HCT116 (cell line): ENCODE measurements at regions not wholly inside any gene's neighbourhood (a gene's known extent, or its start where the extent isn't known, plus 50 kb on each side); places are given as distances from the start of the nearest gene placed in this dataset.

Source experiments
- ATAC-seq: fragments of 200-7000 bp; cut with Tn5 transposase; 2 replicates; pipeline ENCODE4 v1.9.1; 2020; ENCODE audit warnings: mild to moderate bottlenecking, moderate library complexity
- BruUV-seq: library from RNA; stranded (reverse); fragments of 400-500 nt; replicated peaks from 2 replicates; lab custom pipeline; 2021; lab: Mats Ljungman, UMichigan
- CTCF ChIA-PET: fragments of 300-600 bp; sonication (Branson Sonifier 250); formaldehyde crosslinking; loops from one replicate; lab custom pipeline; 2021; ENCODE audit warnings: antibody characterized with exemption; lab: Charles Lee
- POLR2A ChIA-PET: fragments of 300-600, 350-600 bp; sonication (Branson Sonifier 250); formaldehyde crosslinking; loops from one replicate; lab custom pipeline; 2021; ENCODE audit warnings: antibody characterized with exemption; lab: Charles Lee
- RAD21 ChIA-PET, 2 experiments: fragments of 300-600 bp; sonication (Branson Sonifier 250); formaldehyde crosslinking; loops; one replicate each; lab custom pipeline; 2023; ENCODE audit warnings: low total read pairs in 2 of 2; ENCODE audit not compliant: uncharacterized antibody in 2 of 2, unreplicated experiment in 2 of 2, low non-redundant PET in 1 of 2; lab: Charles Lee
- DNase-seq: peaks from one replicate; pipeline ENCODE4 v3.0.0-alpha.2; 2010; ENCODE audit warnings: low read depth, low spot score
- H2AFZ ChIP-seq: fragments of 200-600 bp; shearing (Covaris generic), sonication (generic); 2 replicates; pipeline ENCODE4 v1.6.1; 2017; ENCODE audit warnings: low read depth, mixed run types, mixed read lengths, antibody characterized with exemption, low read length; ENCODE audit not compliant: poor library complexity, severe bottlenecking
- H3K27ac ChIP-seq: 2 replicates; pipeline ENCODE4 v1.5.1; 2012; ENCODE audit warnings: low read depth, low read length
- H3K27me3 ChIP-seq: fragments of 200-600 bp; sonication (generic); 2 replicates; pipeline ENCODE4 v1.6.1; 2016; ENCODE audit warnings: mixed run types, low read length, mixed read lengths; ENCODE audit not compliant: insufficient read depth
- H3K36me3 ChIP-seq, 2 experiments: fragments of 200-500 bp in 1 of 2; fragments of 200-600 bp in 1 of 2; sonication (Bioruptor generic) in 1 of 2; sonication (generic) in 1 of 2; 2 replicates each; pipeline versions ENCODE4 v1.5.1 to v1.6.1; 2014 to 2016; ENCODE audit warnings: low read length in 2 of 2, inconsistent platforms in 1 of 2, mixed read lengths in 1 of 2, mixed run types in 1 of 2; ENCODE audit not compliant: insufficient read depth in 2 of 2, control insufficient read depth in 1 of 2
- H3K4me1 ChIP-seq, 2 experiments: fragments of 200-600 bp in 1 of 2; sonication (generic) in 1 of 2; 2 replicates each; pipeline versions ENCODE4 v1.5.1 to v1.6.1; 2012 to 2017; ENCODE audit warnings: low read length in 2 of 2, inconsistent platforms in 1 of 2, mild to moderate bottlenecking in 1 of 2, mixed read lengths in 1 of 2, mixed run types in 1 of 2, moderate library complexity in 1 of 2; ENCODE audit not compliant: insufficient read depth in 2 of 2, control insufficient read depth in 1 of 2
- H3K4me2 ChIP-seq: fragments of 200-600 bp; sonication (generic); 2 replicates; pipeline ENCODE4 v1.6.1; 2017; ENCODE audit warnings: mixed run types, low read length, mixed read lengths
- H3K4me3 ChIP-seq, 2 experiments: fragments of 200-600 bp in 1 of 2; sonication (generic) in 1 of 2; replicated peaks in 1 of 2; 2 replicates each; pipeline ENCODE4 v1.5.1; 2011 to 2016; ENCODE audit warnings: low read length in 2 of 2, control low read depth in 1 of 2, low read depth in 1 of 2, mild to moderate bottlenecking in 1 of 2, mixed read lengths in 1 of 2, mixed run types in 1 of 2
- H3K79me2 ChIP-seq: fragments of 200-600 bp; sonication (generic); 2 replicates; pipeline ENCODE4 v1.6.1; 2017; ENCODE audit warnings: mild to moderate bottlenecking, mixed run types, low read length, moderate library complexity, mixed read lengths; ENCODE audit not compliant: insufficient read depth
- H3K9ac ChIP-seq: fragments of 200-600 bp; sonication (generic); 2 replicates; pipeline ENCODE4 v1.6.1; 2016; ENCODE audit warnings: low read length, mixed read lengths
- H3K9me2 ChIP-seq: fragments of 200-600 bp; sonication (generic), shearing (Covaris generic); 2 replicates; pipeline ENCODE4 v1.6.1; 2017; ENCODE audit warnings: mixed run types, mild to moderate bottlenecking, moderate library complexity; ENCODE audit not compliant: insufficient read depth
- H3K9me3 ChIP-seq, 2 experiments: fragments of 200-500 bp in 1 of 2; fragments of 200-600 bp in 1 of 2; sonication (Bioruptor generic) in 1 of 2; sonication (generic) in 1 of 2; 2 replicates each; pipeline ENCODE4 v1.6.1; 2014 to 2017; ENCODE audit warnings: low read length in 2 of 2, mixed read lengths in 2 of 2, inconsistent platforms in 1 of 2, low read depth in 1 of 2, mild to moderate bottlenecking in 1 of 2, mixed run types in 1 of 2, moderate library complexity in 1 of 2; ENCODE audit not compliant: control insufficient read depth in 1 of 2, insufficient read depth in 1 of 2
- H4K20me1 ChIP-seq: fragments of 200-600 bp; sonication (generic), shearing (Covaris generic); 2 replicates; pipeline ENCODE4 v1.6.1; 2017; ENCODE audit warnings: mixed run types, mild to moderate bottlenecking, moderate library complexity; ENCODE audit not compliant: insufficient read depth
- CBX3 ChIP-seq: IDR thresholded peaks from 2 replicates; pipeline ENCODE4 v1.6.1; 2012; ENCODE audit warnings: low read depth
- CEBPB ChIP-seq: IDR thresholded peaks from 2 replicates; pipeline ENCODE4 v1.6.1; 2012; ENCODE audit warnings: low read depth
- ELF1 ChIP-seq: IDR thresholded peaks from 2 replicates; pipeline ENCODE4 v1.6.1; 2012; ENCODE audit warnings: low read depth, borderline replicate concordance
- EZH2 ChIP-seq: fragments of 200-600 bp; sonication (generic); IDR thresholded peaks from 2 replicates; pipeline ENCODE4 v1.6.1; 2017; ENCODE audit warnings: antibody characterized with exemption, mixed run types
- EZH2phosphoT487 ChIP-seq: fragments of 200-600 bp; IDR thresholded peaks from 2 replicates; pipeline ENCODE4 v1.6.1; 2018; ENCODE audit warnings: antibody characterized with exemption, borderline replicate concordance
- FOSL1 ChIP-seq: IDR thresholded peaks from 2 replicates; pipeline ENCODE4 v1.6.1; 2012; ENCODE audit warnings: low read depth
- JUND ChIP-seq: IDR thresholded peaks from 2 replicates; pipeline ENCODE4 v1.6.1; 2012
- POLR2A ChIP-seq: IDR thresholded peaks from 2 replicates; pipeline ENCODE4 v1.7.0; 2011; ENCODE audit warnings: borderline replicate concordance; ENCODE audit not compliant: insufficient read depth, insufficient read length; ENCODE audit errors: extremely low read depth
- POLR2AphosphoS5 ChIP-seq: IDR thresholded peaks from 2 replicates; pipeline ENCODE4 v1.6.1; 2011; ENCODE audit warnings: mild to moderate bottlenecking, low read depth, low read length, moderate library complexity
- RAD21 ChIP-seq: IDR thresholded peaks from 2 replicates; pipeline ENCODE4 v1.6.1; 2012; ENCODE audit warnings: low read depth, mild to moderate bottlenecking
- SIN3A ChIP-seq: IDR thresholded peaks from 2 replicates; pipeline ENCODE4 v1.6.1; 2012; ENCODE audit warnings: low read depth
- SRF ChIP-seq: IDR thresholded peaks from 2 replicates; pipeline ENCODE4 v1.6.1; 2012; ENCODE audit warnings: low read depth
- TCF7L2 ChIP-seq: IDR thresholded peaks from 2 replicates; pipeline ENCODE4 v1.7.0; 2011; ENCODE audit warnings: borderline replicate concordance, inconsistent platforms; ENCODE audit not compliant: insufficient read depth, insufficient read length; ENCODE audit errors: extremely low read depth
- YY1 ChIP-seq: IDR thresholded peaks from 2 replicates; pipeline ENCODE4 v1.6.1; 2011; ENCODE audit warnings: low read length, low read depth, moderate library complexity, mild to moderate bottlenecking; ENCODE audit not compliant: insufficient replicate concordance; ENCODE audit errors: extremely low read depth
- ZFX ChIP-seq: fragments of 450-650 bp; IDR thresholded peaks from 2 replicates; pipeline ENCODE4 v1.6.1; 2017
- ZNF274 ChIP-seq: fragments of 200-500 bp; sonication (Bioruptor generic); IDR thresholded peaks from 2 replicates; pipeline ENCODE4 v1.6.1; 2014; ENCODE audit warnings: mild to moderate bottlenecking, low read depth, low read length, inconsistent platforms
- intact Hi-C: fragments of 100-400 bp; cut with micrococcal nuclease; formaldehyde crosslinking; loops from 2 replicates; pipeline ENCODE4 v1.10.0; 2022
- TF ChIP-seq, protein P1 (sequence below): IDR thresholded peaks from 2 replicates; pipeline ENCODE4 v1.6.1; 2012; ENCODE audit warnings: low read depth
- TF ChIP-seq, protein P2 (sequence below): IDR thresholded peaks from 2 replicates; pipeline ENCODE4 v1.6.1; 2011; ENCODE audit warnings: mild to moderate bottlenecking, low read length, moderate library complexity; ENCODE audit not compliant: insufficient replicate concordance; ENCODE audit errors: extremely low read depth
- TF ChIP-seq, protein P3 (sequence below), 3 experiments: fragments of 200-600 bp in 1 of 3; sonication (generic) in 1 of 3; IDR thresholded peaks in 2 of 3; conservative IDR thresholded peaks in 1 of 3; 2 replicates each; pipeline ENCODE4 v1.5.1; 2012 to 2017; ENCODE audit warnings: low read depth in 2 of 3, low read length in 2 of 3, antibody characterized with exemption in 1 of 3, borderline replicate concordance in 1 of 3, control low read depth in 1 of 3, mild to moderate bottlenecking in 1 of 3, mixed read lengths in 1 of 3, mixed run types in 1 of 3, moderate library complexity in 1 of 3; ENCODE audit not compliant: insufficient read depth in 1 of 3
- TF ChIP-seq, protein P4 (sequence below): IDR thresholded peaks from 2 replicates; pipeline ENCODE4 v1.6.1; 2012

DNA sequence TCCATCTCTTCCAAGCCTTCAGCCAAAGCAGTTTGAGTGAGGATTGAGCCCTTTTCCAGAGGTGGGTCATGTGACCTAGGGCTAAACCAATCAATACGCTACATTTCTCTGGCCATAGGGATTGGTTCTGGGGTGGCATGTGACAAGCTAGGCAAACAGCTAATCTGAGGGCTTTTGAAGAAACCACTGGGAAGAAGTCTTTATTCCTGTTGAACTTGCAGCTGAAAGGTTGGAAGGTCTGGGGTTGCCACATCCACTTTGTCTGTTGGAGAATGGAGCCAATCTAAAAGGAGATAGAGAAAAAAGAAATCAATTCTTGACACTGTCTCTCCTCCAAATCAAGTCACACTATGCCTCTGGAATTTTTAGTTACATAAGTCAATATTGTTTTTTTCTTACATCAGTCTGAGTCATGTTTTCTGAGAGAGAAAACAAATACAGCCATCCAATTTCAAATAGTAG lies 637.8 kb upstream of the WWC1 start:
- Histone ChIP-seq H3K36me3 (no peaks in the 10 kb centered on the region), H3K9me3 (no peaks in the 10 kb centered on the region), H3K4me2 (no peak overlapping the region), H3K79me2 (no peaks in the 10 kb centered on the region), H3K27ac (no peak overlapping the region), H2AFZ (no peak overlapping the region), H3K9ac (no peak overlapping the region), H3K4me3 (no peak overlapping the region), H4K20me1 (no peaks in the 10 kb centered on the region), H3K9me2 (no peaks in the 10 kb centered on the region), H3K4me1 (0 out of 4 replicates have a peak, but pooled peaks cover 0 to 3% of the 10 kb centered on the region in 2 experiments), H3K27me3 (no peaks in the 10 kb centered on the region)
- ATAC-seq (no peak), DNase-seq (no peak)
- TF ChIP-seq RAD21 (no peak), FOSL1 (no peak), JUND (no peak), TCF7L2 (no peak), SRF (no peak), ZNF274 (no peak), YY1 (no peak), ELF1 (no peak), EZH2 (no peak), POLR2A (no peak), ZFX (no peak), POLR2AphosphoS5 (no peak), CBX3 (no peak), EZH2phosphoT487 (no peak), CEBPB (no peak), SIN3A (no peak)
- TF ChIP-seq, protein P1, sequence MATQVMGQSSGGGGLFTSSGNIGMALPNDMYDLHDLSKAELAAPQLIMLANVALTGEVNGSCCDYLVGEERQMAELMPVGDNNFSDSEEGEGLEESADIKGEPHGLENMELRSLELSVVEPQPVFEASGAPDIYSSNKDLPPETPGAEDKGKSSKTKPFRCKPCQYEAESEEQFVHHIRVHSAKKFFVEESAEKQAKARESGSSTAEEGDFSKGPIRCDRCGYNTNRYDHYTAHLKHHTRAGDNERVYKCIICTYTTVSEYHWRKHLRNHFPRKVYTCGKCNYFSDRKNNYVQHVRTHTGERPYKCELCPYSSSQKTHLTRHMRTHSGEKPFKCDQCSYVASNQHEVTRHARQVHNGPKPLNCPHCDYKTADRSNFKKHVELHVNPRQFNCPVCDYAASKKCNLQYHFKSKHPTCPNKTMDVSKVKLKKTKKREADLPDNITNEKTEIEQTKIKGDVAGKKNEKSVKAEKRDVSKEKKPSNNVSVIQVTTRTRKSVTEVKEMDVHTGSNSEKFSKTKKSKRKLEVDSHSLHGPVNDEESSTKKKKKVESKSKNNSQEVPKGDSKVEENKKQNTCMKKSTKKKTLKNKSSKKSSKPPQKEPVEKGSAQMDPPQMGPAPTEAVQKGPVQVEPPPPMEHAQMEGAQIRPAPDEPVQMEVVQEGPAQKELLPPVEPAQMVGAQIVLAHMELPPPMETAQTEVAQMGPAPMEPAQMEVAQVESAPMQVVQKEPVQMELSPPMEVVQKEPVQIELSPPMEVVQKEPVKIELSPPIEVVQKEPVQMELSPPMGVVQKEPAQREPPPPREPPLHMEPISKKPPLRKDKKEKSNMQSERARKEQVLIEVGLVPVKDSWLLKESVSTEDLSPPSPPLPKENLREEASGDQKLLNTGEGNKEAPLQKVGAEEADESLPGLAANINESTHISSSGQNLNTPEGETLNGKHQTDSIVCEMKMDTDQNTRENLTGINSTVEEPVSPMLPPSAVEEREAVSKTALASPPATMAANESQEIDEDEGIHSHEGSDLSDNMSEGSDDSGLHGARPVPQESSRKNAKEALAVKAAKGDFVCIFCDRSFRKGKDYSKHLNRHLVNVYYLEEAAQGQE = no peak
- TF ChIP-seq, protein P2, sequence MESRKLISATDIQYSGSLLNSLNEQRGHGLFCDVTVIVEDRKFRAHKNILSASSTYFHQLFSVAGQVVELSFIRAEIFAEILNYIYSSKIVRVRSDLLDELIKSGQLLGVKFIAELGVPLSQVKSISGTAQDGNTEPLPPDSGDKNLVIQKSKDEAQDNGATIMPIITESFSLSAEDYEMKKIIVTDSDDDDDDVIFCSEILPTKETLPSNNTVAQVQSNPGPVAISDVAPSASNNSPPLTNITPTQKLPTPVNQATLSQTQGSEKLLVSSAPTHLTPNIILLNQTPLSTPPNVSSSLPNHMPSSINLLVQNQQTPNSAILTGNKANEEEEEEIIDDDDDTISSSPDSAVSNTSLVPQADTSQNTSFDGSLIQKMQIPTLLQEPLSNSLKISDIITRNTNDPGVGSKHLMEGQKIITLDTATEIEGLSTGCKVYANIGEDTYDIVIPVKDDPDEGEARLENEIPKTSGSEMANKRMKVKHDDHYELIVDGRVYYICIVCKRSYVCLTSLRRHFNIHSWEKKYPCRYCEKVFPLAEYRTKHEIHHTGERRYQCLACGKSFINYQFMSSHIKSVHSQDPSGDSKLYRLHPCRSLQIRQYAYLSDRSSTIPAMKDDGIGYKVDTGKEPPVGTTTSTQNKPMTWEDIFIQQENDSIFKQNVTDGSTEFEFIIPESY = no peak
- TF ChIP-seq, protein P3, sequence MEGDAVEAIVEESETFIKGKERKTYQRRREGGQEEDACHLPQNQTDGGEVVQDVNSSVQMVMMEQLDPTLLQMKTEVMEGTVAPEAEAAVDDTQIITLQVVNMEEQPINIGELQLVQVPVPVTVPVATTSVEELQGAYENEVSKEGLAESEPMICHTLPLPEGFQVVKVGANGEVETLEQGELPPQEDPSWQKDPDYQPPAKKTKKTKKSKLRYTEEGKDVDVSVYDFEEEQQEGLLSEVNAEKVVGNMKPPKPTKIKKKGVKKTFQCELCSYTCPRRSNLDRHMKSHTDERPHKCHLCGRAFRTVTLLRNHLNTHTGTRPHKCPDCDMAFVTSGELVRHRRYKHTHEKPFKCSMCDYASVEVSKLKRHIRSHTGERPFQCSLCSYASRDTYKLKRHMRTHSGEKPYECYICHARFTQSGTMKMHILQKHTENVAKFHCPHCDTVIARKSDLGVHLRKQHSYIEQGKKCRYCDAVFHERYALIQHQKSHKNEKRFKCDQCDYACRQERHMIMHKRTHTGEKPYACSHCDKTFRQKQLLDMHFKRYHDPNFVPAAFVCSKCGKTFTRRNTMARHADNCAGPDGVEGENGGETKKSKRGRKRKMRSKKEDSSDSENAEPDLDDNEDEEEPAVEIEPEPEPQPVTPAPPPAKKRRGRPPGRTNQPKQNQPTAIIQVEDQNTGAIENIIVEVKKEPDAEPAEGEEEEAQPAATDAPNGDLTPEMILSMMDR (IDR thresholded peaks at IDR 0.05 in 2 of 3, conservative IDR thresholded peaks at IDR 0.05 in 1 of 3; ENCODE audit: borderline replicate concordance in 1 of 3, insufficient read depth in 1 of 3, low read depth in 2 of 3, low read length in 2 of 3) = no peak
- TF ChIP-seq, protein P4, sequence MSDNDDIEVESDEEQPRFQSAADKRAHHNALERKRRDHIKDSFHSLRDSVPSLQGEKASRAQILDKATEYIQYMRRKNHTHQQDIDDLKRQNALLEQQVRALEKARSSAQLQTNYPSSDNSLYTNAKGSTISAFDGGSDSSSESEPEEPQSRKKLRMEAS = no peak
- RAD21 ChIA-PET = no interaction called here
- BruUV-seq = no TSS peak
- CTCF ChIA-PET = no interaction called here
- intact Hi-C loops = no loop called here
- POLR2A ChIA-PET = no interaction called here
